Ovary (tissue), 3 donors: ENCODE measurements at regions not wholly inside any gene's neighbourhood (a gene's known extent, or its start where the extent isn't known, plus 50 kb on each side); places are given as distances from the start of the nearest gene placed in this dataset.

Experiments
- EP300 ChIP-seq: sonication (generic); formaldehyde crosslinking; IDR thresholded peaks from one replicate; pipeline ENCODE4 v1.6.1; 2017; ENCODE audit warnings: antibody characterized with exemption
- POLR2A ChIP-seq: fragments of 450-650 bp; IDR thresholded peaks from one replicate; pipeline ENCODE4 v1.6.1; 2017; ENCODE audit warnings: antibody characterized with exemption, mild to moderate bottlenecking, moderate library complexity
- TF ChIP-seq, protein P1 (sequence below), 3 donors: fragments of 450-650 bp in 2 of 3; fragments of 200-600 bp in 1 of 3; IDR thresholded peaks; one replicate each; pipeline versions ENCODE4 v1.5.1 to v1.8.0; 2016 to 2022; ENCODE audit warnings: antibody characterized with exemption in 3 of 3, mild to moderate bottlenecking in 1 of 3
- donor health status: DM: no; HTN: no; CAD: no.

DNA sequence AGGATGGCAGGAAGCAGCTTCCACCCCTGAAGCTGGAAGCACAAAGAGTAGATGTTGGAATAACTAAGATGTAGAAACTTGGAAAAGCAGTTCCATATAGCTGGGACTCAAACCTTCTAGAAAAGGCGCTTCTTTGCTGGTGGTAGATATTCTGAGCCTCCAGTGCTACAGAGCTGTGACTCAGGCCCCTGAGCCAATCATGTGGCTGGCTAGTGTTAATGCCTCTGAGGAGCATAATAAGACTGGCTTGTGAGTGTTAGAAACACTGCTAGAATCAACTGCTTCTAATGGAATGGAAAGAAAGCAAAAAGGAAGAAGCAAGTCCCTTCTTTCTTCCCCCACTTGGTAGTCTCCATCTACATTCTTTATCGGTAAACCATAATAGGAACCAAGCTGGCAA is 234.2 kb upstream of the DMAC1 start:
- TF ChIP-seq, protein P1, sequence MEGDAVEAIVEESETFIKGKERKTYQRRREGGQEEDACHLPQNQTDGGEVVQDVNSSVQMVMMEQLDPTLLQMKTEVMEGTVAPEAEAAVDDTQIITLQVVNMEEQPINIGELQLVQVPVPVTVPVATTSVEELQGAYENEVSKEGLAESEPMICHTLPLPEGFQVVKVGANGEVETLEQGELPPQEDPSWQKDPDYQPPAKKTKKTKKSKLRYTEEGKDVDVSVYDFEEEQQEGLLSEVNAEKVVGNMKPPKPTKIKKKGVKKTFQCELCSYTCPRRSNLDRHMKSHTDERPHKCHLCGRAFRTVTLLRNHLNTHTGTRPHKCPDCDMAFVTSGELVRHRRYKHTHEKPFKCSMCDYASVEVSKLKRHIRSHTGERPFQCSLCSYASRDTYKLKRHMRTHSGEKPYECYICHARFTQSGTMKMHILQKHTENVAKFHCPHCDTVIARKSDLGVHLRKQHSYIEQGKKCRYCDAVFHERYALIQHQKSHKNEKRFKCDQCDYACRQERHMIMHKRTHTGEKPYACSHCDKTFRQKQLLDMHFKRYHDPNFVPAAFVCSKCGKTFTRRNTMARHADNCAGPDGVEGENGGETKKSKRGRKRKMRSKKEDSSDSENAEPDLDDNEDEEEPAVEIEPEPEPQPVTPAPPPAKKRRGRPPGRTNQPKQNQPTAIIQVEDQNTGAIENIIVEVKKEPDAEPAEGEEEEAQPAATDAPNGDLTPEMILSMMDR (IDR thresholded peaks at IDR 0.05): no peak
- no peak for TF ChIP-seq POLR2A
- no peak for TF ChIP-seq EP300
